NCI-H748 (cell line): ENCODE measurements at regions not wholly inside any gene's neighbourhood (a gene's known extent, or its start where the extent isn't known, plus 50 kb on each side); places are given as distances from the start of the nearest gene placed in this dataset.

ENCODE experiments used
- DNase-seq: peaks from one replicate; lab custom pipeline; 2025; ENCODE audit not compliant: unreplicated experiment; lab: John Stamatoyannopoulos, UW

DNA sequence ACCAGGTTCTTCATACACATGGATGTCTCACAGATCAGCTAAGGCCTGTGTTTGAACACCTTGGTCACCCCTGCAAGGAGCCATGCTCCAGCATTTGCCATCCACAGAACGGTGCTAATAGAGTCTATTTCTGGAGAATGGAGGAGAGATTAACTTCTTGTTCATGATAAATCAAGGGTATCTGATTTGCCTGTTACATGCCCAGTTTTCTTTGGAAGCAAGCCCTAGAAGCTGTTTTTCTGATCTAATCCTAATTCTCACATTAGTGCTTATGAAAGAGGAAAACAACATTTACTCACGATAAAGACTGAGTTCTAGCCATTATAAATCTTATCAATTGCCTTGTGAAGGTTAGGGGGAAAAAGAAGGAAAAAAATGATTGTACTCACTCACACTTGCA lies 119.6 kb upstream of the DTNA start:
- no peak for DNase-seq

DNA sequence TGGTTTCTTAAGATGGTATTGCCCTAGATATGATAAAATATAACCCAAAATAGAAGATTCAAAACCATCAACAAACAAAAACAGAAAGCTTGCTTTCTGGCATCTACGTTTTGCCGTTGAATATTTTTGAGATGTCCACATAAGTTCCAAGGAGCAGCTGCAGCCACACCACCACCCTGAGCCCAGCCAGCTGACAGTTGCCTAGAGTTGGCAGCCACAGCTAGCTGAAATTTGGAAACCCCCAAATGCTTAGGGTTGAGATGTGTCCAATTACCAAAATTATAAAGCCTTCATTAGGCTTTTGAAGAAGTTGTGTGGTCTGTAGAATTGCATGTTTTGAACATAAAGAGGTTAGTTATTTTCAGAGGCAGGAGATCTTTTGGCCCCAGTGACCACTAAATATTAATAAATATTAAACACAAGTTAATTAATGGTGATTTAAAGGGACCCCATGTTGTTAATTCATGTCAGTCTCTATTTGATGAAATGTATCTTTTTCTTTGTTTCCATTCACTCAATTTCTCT lies 118.1 kb upstream of the DTNA start:
- no peak for DNase-seq

DNA sequence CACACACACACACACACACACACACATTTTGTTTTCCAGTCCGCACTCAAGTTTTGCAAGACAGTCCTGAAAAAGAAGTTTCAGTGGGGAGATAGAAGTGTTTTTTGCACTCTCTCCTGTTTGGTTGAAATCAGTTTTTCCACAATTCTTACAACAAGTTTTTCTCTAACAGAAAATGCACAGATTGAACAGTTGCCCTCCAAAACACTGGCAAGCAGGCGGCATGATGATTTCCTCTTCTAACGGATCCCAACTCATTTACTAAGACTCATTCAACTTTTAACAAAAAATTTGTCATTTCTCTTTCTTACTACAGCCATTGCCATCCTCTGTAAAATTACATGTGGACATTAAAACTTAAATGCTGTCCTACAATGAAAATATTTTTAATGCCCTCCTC lies 117.6 kb upstream of the DTNA start:
- DNase-seq, result no peak

DNA sequence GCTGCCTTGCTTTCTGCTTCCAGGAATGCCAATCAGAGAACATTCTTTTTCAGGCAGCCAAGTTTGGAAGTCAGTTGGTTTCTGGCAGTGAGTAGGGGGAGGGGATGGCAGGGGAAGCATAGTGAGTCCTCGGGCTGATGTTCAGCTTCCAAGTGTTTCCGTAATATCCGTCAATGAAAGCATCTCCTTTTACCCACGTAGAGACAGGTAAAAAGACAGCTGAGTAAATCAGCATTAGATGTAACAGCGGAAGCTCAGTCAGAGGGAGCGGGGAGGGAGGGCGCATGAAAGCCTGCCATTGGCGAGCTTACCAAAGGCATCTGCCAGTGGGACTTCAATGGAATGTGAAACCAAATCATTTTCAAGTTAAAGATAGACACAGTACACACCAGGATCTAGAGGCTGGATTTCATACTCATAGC lies 117.1 kb upstream of the DTNA start:
- peak; percentile 60 for DNase-seq

DNA sequence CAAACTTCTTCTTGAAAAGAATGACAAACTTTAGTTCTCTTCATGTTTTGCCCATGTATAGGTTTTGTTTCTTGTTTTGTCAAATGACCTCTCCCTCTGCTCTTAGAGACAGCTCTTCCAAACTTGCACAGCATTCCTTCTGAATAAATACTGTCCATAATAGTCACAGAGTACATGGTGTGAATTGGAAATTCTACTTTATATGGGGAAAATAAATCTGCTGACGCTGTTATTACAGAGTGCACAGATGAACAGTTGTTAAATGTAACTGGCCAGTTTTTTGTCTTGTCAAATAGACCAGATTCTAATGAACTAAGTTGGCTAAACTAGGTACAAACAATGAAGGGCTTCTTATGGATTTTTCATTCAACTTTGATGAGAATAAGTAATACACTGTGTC lies 115.8 kb upstream of the DTNA start:
- no peak for DNase-seq

DNA sequence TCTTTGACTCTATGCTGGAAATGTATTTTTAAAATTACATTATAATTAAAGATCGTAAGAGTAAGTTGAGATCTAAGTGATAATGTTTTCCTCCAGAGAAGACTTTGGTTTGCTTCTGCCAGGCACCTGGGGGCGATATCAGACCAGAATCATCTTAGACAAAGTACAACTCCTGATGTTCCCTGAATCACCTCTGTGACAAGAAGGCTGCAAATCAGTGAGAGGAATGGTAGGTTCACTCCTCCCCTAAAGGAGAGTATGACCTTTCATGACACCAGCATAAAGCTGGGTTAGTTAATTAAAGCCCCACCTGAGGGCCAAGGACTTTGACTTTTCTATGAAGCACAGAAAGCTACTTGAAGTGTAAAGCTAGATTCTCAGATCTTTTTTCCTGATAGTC lies 114.4 kb upstream of the DTNA start:
- peak; percentile 42 for DNase-seq

DNA sequence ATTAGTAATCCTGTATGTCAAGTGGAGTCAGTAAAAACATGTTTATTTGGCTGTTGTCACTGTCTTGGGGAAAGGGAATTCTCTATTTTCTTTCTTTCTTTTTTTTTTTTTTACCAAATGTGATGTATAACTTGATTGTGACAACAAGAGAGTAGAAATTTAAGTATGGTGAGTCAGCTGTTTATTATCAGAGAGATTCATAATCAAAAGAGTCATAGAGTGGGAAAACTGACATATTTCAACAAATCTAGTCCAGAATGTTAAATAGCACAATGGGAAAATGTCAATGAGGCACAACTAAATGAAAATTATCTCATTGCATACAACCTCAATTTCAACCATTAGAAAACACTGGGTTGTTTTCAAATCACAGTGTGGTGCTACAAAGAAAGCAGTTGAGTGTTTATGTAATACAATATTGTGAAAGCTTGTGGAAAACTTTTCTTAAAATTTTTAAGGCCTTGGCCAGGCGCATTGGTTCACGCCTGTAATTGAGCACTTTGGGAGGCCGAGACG lies 111.9 kb upstream of the DTNA start:
- no peak for DNase-seq

DNA sequence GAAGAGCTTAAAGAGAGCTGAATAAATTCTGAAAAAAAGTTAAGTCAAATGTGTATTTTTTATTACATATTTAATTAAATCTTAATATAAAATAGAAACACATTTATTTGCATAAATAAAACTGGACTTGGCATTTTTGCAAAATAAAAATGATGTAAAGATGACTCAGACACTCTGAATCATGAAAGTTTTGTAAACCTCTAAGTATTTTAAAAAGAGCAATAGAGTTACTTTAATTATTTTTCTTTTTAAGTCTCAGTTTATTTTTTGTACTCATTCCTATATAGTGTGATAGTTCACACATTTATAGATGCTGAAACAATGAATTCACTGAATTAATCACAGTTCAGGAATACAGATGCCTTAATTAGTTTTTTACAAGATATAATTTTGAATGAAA lies 109.9 kb upstream of the DTNA start:
- DNase-seq, result no peak

DNA sequence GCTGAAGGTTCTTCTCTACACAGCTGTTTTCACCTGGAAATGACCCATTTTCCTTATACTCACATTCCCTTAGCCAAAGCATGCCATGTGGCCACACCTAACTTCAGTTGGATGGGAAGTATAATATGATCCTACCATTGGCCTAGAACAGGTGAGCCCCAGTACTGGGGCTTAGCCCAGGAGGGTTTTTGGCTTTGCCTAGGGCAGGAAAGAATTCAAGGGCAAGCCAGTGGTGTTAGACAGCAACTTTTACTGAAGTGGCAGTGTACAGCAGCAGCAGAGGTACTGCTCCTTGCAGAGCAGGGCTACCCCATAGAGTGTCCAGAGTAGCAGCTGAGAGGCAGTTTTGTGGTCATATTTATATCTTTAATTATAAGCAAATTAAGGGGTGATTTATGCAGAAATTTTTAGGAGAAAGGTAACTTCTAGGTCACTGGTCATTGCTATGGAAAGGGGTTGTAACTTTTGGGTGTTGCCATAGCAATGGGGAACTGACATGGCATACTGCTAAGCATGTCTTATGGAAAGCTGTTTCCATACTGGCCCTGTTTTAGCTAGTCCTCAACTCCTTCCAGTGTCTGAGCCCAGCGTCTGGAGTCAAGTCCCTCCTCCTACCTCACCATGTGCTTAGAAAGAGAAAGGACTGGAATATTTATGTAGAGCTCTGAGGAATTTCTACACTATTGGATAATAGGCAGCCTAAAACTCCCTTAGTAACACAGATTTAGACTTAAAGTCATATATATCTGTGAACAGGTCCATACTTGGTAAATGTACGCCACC lies 109.0 kb upstream of the DTNA start:
- no peak for DNase-seq

DNA sequence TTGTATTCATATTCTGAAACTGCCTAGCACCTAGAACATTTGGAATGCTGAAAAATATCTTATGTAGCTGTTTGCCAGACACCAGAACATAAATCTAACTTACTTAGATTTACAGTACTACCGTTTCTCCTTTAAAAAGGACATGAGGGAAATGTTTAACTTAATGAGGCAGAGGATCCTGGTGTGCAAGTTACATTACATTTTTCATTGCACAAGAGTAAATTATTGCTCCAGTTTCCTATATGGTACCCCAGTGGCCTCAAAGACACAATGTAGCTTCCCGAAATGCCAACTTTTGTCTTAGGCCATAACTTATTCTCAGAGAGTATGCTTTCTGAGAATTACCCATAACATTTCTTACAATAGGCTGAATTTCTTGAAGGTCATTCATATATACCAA lies 105.5 kb upstream of the DTNA start:
- no peak for DNase-seq

DNA sequence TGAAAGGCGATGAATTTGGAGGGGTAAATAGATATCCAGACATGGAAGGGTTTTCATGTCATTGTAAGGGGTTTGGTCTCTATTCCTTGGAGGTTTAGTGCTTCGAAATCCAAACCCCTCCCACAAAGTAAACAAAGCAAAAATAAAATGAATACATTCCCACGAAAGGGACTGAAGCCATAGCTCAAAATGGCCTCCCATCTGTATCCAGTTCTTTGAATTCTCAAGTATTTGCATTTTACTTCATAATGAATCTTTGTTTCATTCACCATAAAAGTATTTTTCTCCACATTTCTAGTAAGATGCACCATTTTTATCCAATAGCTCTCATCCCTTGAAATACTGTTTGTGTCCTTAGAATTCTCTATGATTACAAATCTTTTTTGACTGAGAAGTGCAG lies 103.2 kb upstream of the DTNA start:
- peak; percentile 15 for DNase-seq

DNA sequence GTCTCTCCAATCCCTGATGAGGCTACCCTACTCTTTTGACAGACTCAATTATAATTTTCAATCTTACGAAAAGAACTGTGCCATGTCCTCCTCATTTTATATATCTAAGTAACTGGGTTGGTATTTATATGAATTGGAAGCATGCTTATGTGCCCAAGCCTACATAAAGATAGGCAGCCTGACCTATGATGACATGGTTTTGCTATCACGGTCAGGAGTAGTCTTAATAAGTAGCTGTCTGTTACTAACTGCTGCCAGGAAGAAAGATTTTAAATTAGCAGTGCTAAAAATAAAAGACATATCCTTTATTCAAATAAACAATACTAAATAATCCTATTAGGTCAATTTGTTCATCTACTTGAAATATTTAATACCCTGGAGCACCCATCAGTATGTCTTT lies 102.0 kb upstream of the DTNA start:
- no peak for DNase-seq

DNA sequence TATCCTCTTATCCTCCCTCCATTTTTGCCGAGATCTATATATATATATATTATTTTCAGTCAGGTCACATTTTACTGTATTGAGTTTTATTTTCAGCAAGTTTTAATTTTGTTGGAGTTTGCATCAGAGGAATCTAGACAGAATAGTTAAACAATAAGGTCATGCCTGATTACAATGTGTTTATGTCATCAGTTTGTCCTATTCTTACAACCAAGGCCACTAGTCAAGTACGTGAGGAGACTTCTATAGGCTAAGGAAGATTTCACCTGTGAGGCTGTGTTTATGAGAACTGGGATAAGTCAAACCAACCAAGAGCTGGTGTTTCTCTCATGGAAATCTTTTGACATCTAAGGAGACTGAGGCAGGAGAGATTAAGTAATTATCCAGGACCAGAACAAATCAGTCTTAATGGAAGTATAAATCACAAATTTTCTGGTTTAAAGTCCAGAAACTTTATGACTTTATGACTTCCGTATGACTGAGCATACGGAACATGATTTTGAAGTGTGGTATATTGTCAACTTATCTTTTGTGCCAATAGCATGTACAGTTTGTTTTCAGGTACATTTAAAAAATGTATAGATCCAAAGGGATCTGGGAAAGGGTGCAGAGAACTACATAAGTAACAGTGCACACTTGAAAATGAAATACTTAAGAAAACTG lies 100.0 kb upstream of the DTNA start:
- no peak for DNase-seq

DNA sequence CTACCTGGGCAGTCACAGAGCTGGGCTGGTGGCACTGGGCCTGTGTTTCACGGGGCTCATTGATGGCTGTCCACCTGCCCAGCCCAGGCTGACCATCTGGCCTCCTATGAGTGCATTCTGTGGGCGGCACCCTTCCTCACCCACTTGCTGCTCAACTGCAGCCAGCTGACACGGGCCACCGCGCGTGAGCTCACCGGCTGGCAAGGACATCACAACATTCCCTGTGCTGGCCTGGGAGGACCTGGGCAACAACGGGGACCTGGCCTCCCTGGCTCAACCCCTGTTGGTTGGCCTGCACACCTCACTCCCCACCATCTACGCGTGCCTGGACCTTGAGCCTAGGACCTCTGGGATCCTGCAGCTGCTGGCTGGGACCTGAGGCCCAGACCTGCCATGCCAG lies 98.2 kb upstream of the DTNA start:
- no peak for DNase-seq

DNA sequence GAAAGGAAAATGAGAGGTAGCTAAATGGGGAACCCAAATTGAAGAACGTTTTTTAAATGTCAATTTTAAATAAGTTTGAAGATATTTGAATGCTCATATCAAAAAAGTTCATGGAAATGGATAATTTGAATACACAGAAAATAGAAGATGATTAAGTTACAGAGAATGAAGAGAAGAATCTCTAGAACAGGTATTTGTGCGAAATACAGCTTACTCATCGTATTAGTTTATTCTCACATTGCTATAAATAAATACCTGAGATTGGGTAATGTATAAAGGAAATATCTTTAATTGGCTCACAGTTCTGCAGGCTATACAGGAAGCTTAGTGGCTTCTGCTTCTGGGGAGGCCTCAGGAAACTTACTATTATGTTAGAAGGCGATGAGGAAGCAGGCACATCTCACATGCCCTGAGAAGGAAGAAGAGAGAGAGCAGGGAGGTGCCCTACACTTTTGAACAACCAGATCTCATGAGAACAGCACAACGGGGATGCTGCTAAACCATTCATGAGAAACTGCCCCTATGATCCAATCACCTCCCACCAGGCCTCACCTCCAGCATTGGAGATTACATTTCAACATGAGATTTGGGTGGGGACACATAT lies 89.7 kb upstream of the DTNA start:
- no peak for DNase-seq

DNA sequence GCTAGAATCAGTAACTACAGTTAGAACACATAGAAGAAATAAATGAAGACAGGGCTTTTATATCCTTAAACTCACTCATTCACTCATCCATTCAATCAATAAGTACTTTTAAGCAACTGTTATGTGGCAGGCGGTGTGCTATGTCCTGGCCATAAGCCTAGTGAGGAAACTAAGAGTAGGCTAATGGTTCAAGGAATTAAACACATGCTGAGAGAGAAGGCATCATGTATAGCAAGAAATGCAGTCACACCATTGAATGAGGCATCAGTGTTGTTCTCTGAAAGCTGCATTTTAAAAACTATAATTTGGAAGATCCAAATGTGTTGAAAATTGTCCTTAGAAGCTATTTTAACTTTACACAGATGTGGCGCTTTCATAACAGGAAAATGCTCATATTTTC lies 86.5 kb upstream of the DTNA start:
- no peak for DNase-seq

DNA sequence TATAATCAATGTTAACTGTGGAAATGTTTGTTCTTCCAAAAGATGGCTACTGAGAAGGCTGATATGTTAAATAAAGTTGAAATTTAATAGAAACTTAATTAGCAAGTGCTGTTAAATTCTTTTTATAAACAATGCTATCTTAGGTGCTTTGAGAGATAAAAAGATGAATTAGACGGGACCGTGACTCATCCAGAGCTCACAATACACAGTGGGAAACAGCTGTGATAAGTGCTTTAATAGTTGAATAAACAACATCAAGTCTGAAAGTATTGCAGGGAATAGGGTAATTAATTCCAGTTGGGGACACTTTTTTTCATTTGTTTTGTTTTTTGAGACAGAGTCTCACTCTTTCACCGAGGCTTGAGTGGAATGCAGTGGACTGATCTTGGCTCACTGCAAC lies 85.5 kb upstream of the DTNA start:
- DNase-seq, result peak; percentile 77

DNA sequence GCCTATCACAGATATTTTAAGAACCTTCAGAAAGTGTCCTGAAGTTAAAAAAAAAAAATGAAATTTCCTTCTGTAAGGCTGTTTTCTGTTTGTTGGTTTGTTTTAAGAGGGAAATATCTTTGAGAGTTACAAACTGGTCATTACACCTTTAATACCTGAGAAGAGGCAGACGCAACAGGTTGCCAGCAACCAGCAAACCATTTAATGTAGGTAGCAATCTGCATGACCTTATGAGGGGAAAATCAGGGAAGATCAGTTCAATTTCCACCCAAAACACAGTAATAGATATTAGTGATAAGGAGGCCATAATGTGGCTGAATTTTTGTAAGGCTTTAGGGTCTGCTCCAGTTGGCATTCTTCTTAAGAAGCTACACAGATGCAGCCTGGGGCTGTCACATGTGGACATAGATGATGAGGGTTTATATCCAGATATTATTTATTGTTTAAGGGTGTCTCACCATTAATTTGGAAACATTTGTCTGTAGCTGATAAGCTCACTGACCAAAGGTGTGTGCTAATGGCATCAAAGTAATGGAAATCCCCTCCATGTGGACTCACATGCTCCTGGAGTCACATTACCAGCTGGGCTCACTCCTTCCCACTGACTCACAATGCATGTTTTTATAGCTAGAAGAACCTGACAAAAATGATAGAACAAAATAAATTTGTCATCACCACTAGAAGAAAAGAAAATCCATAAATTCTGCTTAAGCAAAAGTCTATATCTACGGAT lies 83.5 kb upstream of the DTNA start:
- no peak for DNase-seq

DNA sequence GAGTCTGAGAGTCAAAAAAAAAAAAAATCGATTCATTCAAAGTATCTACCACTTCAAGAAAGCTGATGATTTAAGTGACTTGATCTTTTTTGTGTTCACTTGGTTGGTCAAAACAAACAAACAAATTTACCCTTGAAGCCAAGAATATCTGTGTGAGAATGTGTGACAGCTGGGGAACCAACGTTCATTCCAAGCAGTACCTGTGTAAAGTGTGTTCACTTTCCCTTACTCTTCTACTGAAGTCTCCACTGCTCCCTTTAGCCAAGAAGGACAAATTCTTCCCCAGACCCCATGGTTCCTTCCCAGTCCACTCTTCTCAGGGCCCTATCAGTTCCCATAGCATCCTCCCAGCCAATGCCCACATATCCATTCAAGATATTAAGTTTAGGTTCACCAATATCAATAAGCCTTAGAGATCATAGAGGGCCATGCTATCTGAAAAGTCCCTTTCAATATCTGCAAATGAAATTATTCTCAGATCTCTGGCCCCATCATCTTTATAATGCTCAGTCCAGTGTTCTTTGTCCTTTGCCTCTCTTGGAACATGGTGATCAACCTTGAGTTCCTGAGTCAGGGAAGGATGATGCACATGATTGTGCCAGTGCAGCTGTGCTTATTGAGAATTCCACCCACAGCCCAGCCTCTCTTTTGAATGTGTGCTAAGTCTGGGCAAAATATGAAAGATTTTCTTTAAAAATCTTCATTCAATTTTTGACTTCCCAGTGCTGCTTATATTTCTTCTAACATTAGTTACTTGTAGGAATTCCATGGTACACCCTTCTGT lies 82.8 kb upstream of the DTNA start:
- DNase-seq, result no peak
